ENCODE measurements at regions not wholly inside any gene's neighbourhood (a gene's known extent, or its start where the extent isn't known, plus 50 kb on each side); places are given as distances from the start of the nearest gene placed in this dataset.

GRCh38 chr7:119522698-119523097 is 750.3 kb upstream of the KCND2 start:
- DNase-seq (ENCODE audit: low spot score in 2 of 2): no peak
- peaks cover 12% of the 10 kb centered on the region for H3K9me3 ChIP-seq
- 85% methylated on average over 6 of the region's 6 CpGs for WGBS
- no peaks in the 10 kb centered on the region for H3K36me3 ChIP-seq
- H3K4me3 ChIP-seq: no peak overlapping the region
- H3K4me1 ChIP-seq: no peaks in the 10 kb centered on the region
- TF ChIP-seq EP300 (IDR thresholded peaks at IDR 0.05) (no peak), CTCF (IDR thresholded peaks at IDR 0.05) (no peak), POLR2AphosphoS5 (IDR thresholded peaks at IDR 0.05) (no peak), POLR2A (IDR thresholded peaks at IDR 0.05) (no peak)
- H3K27me3 ChIP-seq: no peaks in the 10 kb centered on the region
- no peak overlapping the region for H3K27ac ChIP-seq

GRCh38 chr7:119545118-119545517 is 727.9 kb upstream of the KCND2 start:
- no peak for DNase-seq (ENCODE audit: low spot score in 2 of 2)
- H3K4me1 ChIP-seq: no peaks in the 10 kb centered on the region
- H3K9me3 ChIP-seq: no peaks in the 10 kb centered on the region
- no peak overlapping the region for H3K4me3 ChIP-seq
- no peaks in the 10 kb centered on the region for H3K36me3 ChIP-seq
- H3K27ac ChIP-seq: no peak overlapping the region
- TF ChIP-seq POLR2A (IDR thresholded peaks at IDR 0.05): no peak
- TF ChIP-seq CTCF (IDR thresholded peaks at IDR 0.05): no peak
- no peak for TF ChIP-seq POLR2AphosphoS5 (IDR thresholded peaks at IDR 0.05)
- no peak for TF ChIP-seq EP300 (IDR thresholded peaks at IDR 0.05)
- H3K27me3 ChIP-seq: no peaks in the 10 kb centered on the region

- H3K36me3 ChIP-seq: no peaks in the 10 kb centered on the region
- 86% methylated on average over 3 of the region's 3 CpGs for WGBS
- H3K4me3 ChIP-seq: no peak overlapping the region
- H3K4me1 ChIP-seq: no peaks in the 10 kb centered on the region
- no peaks in the 10 kb centered on the region for H3K27me3 ChIP-seq
- DNase-seq (ENCODE audit: low spot score in 2 of 2): no peak
- H3K9me3 ChIP-seq: no peaks in the 10 kb centered on the region
- H3K27ac ChIP-seq: no peak overlapping the region
- no peak for TF ChIP-seq POLR2AphosphoS5 (IDR thresholded peaks at IDR 0.05)
- TF ChIP-seq CTCF (IDR thresholded peaks at IDR 0.05): no peak
- no peak for TF ChIP-seq POLR2A (IDR thresholded peaks at IDR 0.05)
- TF ChIP-seq EP300 (IDR thresholded peaks at IDR 0.05): no peak
These were observed 717.2 kb upstream of the KCND2 start for GRCh38 chr7:119555788-119556187.

GRCh38 chr7:119556436-119556835 is 716.5 kb upstream of the KCND2 start:
- WGBS: 78% methylated on average over 2 of the region's 2 CpGs
- no peak for TF ChIP-seq CTCF (IDR thresholded peaks at IDR 0.05)
- TF ChIP-seq EP300 (IDR thresholded peaks at IDR 0.05): no peak
- TF ChIP-seq POLR2AphosphoS5 (IDR thresholded peaks at IDR 0.05): no peak
- Histone ChIP-seq H3K4me3 (no peak overlapping the region), H3K9me3 (no peaks in the 10 kb centered on the region), H3K27me3 (no peaks in the 10 kb centered on the region), H3K36me3 (no peaks in the 10 kb centered on the region), H3K27ac (no peak overlapping the region), H3K4me1 (no peaks in the 10 kb centered on the region)
- no peak for DNase-seq (ENCODE audit: low spot score in 2 of 2)

- 39% methylated on average over 2 of the region's 2 CpGs for WGBS
- no peak overlapping the region for H3K27ac ChIP-seq
- H3K27me3 ChIP-seq: no peaks in the 10 kb centered on the region
- DNase-seq (ENCODE audit: low spot score in 2 of 2): no peak
- H3K36me3 ChIP-seq: no peaks in the 10 kb centered on the region
- no peaks in the 10 kb centered on the region for H3K4me1 ChIP-seq
- TF ChIP-seq EP300 (IDR thresholded peaks at IDR 0.05): no peak
- TF ChIP-seq POLR2AphosphoS5 (IDR thresholded peaks at IDR 0.05): no peak
- TF ChIP-seq POLR2A (IDR thresholded peaks at IDR 0.05): no peak
- no peak for TF ChIP-seq CTCF (IDR thresholded peaks at IDR 0.05)
- H3K9me3 ChIP-seq: no peaks in the 10 kb centered on the region
- no peak overlapping the region for H3K4me3 ChIP-seq
These were observed 711.2 kb upstream of the KCND2 start for GRCh38 chr7:119561751-119562150.
